AG04449 (cell line): ENCODE measurements at regions not wholly inside any gene's neighbourhood (a gene's known extent, or its start where the extent isn't known, plus 50 kb on each side); places are given as distances from the start of the nearest gene placed in this dataset.

Experiments used
- CTCF ChIA-PET: fragments of 350-600 bp; formaldehyde crosslinking; extraction: SDS; loops from one replicate; lab custom pipeline; 2021; ENCODE audit warnings: antibody characterized with exemption; lab: Yijun Ruan, JAX
- POLR2A ChIA-PET: fragments of 400-600, 350-600 bp; formaldehyde crosslinking; extraction: SDS; loops from one replicate; lab custom pipeline; 2020; ENCODE audit warnings: antibody characterized with exemption, inconsistent platforms; lab: Yijun Ruan, JAX
- DNase-seq: peaks from one replicate; pipeline ENCODE4 v3.0.0-alpha.2; 2010; ENCODE audit warnings: low read depth, low spot score
- H3K4me3 ChIP-seq: 2 replicates; pipeline ENCODE4 v1.5.1; 2011; ENCODE audit warnings: low read depth, mild to moderate bottlenecking, control low read depth, low read length
- TF ChIP-seq, protein P1 (sequence below): IDR thresholded peaks from one replicate; pipeline ENCODE4 v1.5.1; 2011; ENCODE audit warnings: mild to moderate bottlenecking, moderate library complexity, low read length, control low read depth, inconsistent platforms; ENCODE audit not compliant: insufficient read depth; ENCODE audit errors: missing control alignments

DNA sequence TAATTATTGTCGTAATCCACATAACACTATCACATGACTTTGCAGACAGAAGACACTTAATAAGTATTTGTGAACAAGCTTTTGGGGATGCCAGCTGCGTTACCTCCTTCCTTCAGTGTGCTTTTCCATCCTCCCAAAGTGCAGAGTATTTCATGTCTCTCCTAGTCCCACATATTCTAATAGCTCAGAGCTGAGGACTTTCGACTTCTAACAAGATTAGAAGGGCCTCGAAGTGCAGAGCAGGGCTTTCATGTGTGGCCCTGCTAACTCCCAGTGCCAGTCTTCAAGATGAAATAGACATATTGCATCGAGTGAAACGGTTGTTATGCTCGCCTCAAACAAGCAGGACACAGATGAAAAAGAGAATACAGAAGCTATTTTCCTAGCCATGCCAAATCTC lies 125.7 kb upstream of the RNF32 start:
- TF ChIP-seq, protein P1, sequence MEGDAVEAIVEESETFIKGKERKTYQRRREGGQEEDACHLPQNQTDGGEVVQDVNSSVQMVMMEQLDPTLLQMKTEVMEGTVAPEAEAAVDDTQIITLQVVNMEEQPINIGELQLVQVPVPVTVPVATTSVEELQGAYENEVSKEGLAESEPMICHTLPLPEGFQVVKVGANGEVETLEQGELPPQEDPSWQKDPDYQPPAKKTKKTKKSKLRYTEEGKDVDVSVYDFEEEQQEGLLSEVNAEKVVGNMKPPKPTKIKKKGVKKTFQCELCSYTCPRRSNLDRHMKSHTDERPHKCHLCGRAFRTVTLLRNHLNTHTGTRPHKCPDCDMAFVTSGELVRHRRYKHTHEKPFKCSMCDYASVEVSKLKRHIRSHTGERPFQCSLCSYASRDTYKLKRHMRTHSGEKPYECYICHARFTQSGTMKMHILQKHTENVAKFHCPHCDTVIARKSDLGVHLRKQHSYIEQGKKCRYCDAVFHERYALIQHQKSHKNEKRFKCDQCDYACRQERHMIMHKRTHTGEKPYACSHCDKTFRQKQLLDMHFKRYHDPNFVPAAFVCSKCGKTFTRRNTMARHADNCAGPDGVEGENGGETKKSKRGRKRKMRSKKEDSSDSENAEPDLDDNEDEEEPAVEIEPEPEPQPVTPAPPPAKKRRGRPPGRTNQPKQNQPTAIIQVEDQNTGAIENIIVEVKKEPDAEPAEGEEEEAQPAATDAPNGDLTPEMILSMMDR, result no peak
- POLR2A ChIA-PET, result no interaction called here
- no peak overlapping the region for H3K4me3 ChIP-seq
- DNase-seq, result no peak
- CTCF ChIA-PET, result no interaction called here

DNA sequence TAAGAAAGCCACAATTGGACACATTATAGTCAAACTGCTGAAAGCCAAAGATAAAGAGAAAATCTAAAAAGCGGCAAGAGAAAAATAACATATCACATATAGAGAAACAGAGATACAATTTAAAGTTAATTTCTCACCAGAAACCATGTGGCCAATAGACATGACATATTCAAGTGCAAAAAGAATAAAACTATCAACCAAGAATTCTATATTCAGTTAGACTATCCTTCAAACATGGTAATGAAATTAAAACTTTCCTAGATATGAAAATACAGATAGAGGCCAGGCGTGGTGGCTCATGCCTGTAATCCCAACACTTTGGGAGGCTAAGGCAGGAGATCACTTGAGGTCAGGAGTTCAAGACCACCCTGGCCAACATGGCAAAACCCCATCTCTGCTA lies 129.1 kb upstream of the RNF32 start:
- TF ChIP-seq, protein P1, result no peak
- POLR2A ChIA-PET, result no interaction called here
- no peak overlapping the region for H3K4me3 ChIP-seq
- CTCF ChIA-PET, result no interaction called here
- DNase-seq, result no peak

DNA sequence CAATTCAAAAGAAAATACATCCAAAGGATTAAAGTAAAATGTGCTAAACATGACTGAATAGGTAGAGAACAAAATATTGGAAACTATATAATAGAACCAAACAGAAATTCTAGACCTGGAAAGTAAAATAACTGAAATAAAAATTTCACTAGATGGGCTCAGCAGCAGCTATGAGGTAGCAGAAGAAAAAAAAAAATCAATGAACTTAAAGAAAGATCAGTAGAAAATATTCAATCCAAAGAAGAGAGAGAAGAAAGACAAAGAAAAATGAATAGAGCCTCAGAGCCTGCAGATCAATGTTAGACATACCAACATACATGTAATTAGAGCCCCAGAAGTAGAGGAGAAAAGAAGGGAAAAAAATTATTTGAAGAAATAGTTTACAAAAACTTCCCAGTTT lies 129.6 kb upstream of the RNF32 start:
- no peak overlapping the region for H3K4me3 ChIP-seq
- ChIA-PET CTCF (no interaction called here), POLR2A (no interaction called here)
- TF ChIP-seq, protein P1, result no peak
- no peak for DNase-seq

DNA sequence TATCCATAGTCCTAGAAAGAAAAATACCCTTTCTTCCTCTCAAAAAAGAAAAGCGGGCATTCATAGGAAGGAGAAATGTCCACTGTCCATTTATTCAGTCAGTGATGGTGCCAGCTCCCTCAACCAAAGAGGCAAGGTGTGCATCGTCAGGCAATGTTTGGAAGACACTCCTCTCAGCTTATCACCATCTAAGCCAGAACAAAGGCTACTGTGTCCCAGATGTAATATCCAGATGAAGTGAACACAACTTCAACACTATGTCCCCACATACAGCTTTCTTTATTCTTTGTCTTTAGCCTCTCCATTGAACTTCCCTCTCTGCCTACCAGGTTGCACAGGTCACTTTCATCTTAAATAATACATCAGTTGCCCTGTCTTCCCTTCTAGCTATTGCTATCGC lies 131.4 kb upstream of the RNF32 start:
- POLR2A ChIA-PET, result no interaction called here
- H3K4me3 ChIP-seq, result no peak overlapping the region
- CTCF ChIA-PET, result no interaction called here
- TF ChIP-seq, protein P1, result no peak
- DNase-seq, result no peak

DNA sequence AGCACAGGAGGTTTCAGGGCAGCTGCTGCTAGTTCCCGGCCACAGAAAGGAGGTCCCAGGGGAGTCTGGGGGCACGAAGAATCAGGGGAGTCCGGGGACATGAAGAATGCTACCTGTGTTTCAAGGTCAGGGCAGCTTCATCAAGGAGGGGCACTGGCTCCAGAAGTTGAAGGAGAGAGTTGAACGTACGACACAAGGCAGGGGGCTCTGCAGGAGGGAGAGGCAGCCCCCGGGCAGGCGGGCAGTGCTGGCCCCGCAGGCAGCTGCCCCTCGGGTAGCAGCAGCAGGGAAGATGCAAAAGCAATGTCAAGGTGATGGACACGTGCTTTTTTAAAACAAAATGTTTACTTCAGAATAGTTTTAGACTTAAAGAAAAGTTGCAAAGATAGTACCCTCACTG lies 134.7 kb upstream of the RNF32 start:
- TF ChIP-seq, protein P1, result no peak
- POLR2A ChIA-PET, result no interaction called here
- CTCF ChIA-PET, result no interaction called here

DNA sequence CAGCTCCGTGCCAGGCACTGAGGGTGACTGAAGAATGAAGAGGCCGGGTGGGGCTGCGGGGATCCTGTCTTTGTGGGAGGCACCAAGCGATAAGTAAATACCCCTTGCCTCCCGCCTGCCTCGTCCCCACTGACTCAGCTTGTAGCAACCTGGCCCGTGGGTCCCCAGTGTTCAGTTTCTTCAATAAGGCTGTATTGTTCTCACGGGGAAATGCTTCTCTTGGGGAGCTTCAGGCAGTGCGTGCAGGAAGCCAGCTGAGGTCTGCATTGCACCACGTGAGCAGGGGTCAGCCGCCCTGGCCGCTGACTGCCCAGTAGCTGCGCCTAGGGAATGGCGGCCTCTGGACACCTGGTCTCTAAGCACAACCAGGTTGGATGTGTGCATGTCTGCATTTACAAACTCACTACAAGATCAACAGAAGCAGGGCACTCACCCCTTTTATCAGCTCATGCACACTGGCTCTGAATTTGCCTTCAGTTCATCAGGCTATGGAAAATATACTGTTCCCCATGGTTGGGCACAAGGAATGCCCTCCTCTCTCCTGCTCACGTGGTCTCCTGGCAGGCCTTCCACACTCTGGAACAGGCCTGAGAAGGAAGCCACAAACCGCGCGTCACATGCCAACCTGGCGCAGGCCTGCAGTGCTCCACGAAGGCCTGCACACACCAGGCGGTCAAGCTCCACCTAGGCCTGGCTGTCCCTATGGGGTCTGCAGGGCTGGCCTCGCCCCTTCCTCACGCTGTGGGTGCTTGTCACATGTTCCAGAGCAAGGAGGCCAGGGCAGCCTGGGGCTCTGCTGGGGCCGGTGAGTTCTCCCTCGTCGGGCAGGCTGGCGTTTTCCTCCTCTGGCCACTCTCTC lies 135.7 kb upstream of the RNF32 start:
- POLR2A ChIA-PET, result no interaction called here
- no peak overlapping the region for H3K4me3 ChIP-seq
- CTCF ChIA-PET, result no interaction called here
- no peak for DNase-seq
- TF ChIP-seq, protein P1, result no peak

More for the DNA sequence above, 134.7 kb upstream of the RNF32 start:
- no peak for DNase-seq
- H3K4me3 ChIP-seq, result no peak overlapping the region
